ENCODE measurements at regions not wholly inside any gene's neighbourhood (a gene's known extent, or its start where the extent isn't known, plus 50 kb on each side); places are given as distances from the start of the nearest gene placed in this dataset.
A peak's percentile ranks its signal among the peaks of the same experiment; 100 is the strongest.

- no peak for DNase-seq (ENCODE audit: low read depth in 1 of 2, low spot score in 1 of 2)
Observed at GRCh38 chr5:68447136-68447929, 231.8 kb downstream of the PIK3R1 start.

GRCh38 chr5:68449380-68449779 is 233.8 kb downstream of the PIK3R1 start:
- no peak for DNase-seq (ENCODE audit: low read depth in 1 of 2, low spot score in 1 of 2)

- DNase-seq (ENCODE audit: low read depth in 1 of 2, low spot score in 1 of 2), result no peak
Observed at GRCh38 chr5:68450245-68450852, 234.8 kb downstream of the PIK3R1 start.

GRCh38 chr5:68452286-68452685 is 236.7 kb downstream of the PIK3R1 start:
- DNase-seq (ENCODE audit: low read depth in 1 of 2, low spot score in 1 of 2), result no peak

- no peak for DNase-seq (ENCODE audit: low read depth in 1 of 2, low spot score in 1 of 2)
Observed at GRCh38 chr5:68454172-68454571, 238.6 kb downstream of the PIK3R1 start.

GRCh38 chr5:68454766-68455165 is 239.2 kb downstream of the PIK3R1 start:
- no peak for DNase-seq (ENCODE audit: low read depth in 1 of 2, low spot score in 1 of 2)

GRCh38 chr5:68455216-68455615 is 239.7 kb downstream of the PIK3R1 start:
- no peak for DNase-seq (ENCODE audit: low read depth in 1 of 2, low spot score in 1 of 2)

- no peak for DNase-seq (ENCODE audit: low read depth in 1 of 2, low spot score in 1 of 2)
Observed at GRCh38 chr5:68456756-68457217, 241.2 kb downstream of the PIK3R1 start.

GRCh38 chr5:68457285-68457684 is 241.7 kb downstream of the PIK3R1 start:
- no peak for DNase-seq (ENCODE audit: low read depth in 1 of 2, low spot score in 1 of 2)

- no peak for DNase-seq (ENCODE audit: low read depth in 1 of 2, low spot score in 1 of 2)
Observed at GRCh38 chr5:68458416-68459021, 243.0 kb downstream of the PIK3R1 start.

GRCh38 chr5:68459093-68459809 is 243.7 kb downstream of the PIK3R1 start:
- DNase-seq (ENCODE audit: low read depth in 1 of 2, low spot score in 1 of 2), result no peak

GRCh38 chr5:68459810-68460139 is 244.2 kb downstream of the PIK3R1 start:
- DNase-seq (ENCODE audit: low read depth in 1 of 2, low spot score in 1 of 2), result no peak

- peak in 1 of 2 donors; percentile 57 for DNase-seq (ENCODE audit: low read depth in 1 of 2, low spot score in 1 of 2)
Observed at GRCh38 chr5:68460147-68460798, 244.7 kb downstream of the PIK3R1 start.

- DNase-seq (ENCODE audit: low read depth in 1 of 2, low spot score in 1 of 2), result no peak
Observed at GRCh38 chr5:68463606-68464005, 248.1 kb downstream of the PIK3R1 start.

- peak; percentile 17 to 33 for DNase-seq (ENCODE audit: low read depth in 1 of 2, low spot score in 1 of 2)
Observed at GRCh38 chr5:68464424-68464823, 248.9 kb downstream of the PIK3R1 start.

- DNase-seq (ENCODE audit: low read depth in 1 of 2, low spot score in 1 of 2), result no peak
Observed at GRCh38 chr5:68465133-68465532, 249.6 kb downstream of the PIK3R1 start.

- no peak for DNase-seq (ENCODE audit: low read depth in 1 of 2, low spot score in 1 of 2)
Observed at GRCh38 chr5:68465934-68466551, 250.5 kb downstream of the PIK3R1 start.

- no peak for DNase-seq (ENCODE audit: low read depth in 1 of 2, low spot score in 1 of 2)
Observed at GRCh38 chr5:68467208-68467607, 251.7 kb downstream of the PIK3R1 start.

- no peak for DNase-seq (ENCODE audit: low read depth in 1 of 2, low spot score in 1 of 2)
Observed at GRCh38 chr5:68467794-68468193, 252.2 kb downstream of the PIK3R1 start.

- no peak for DNase-seq (ENCODE audit: low read depth in 1 of 2, low spot score in 1 of 2)
Observed at GRCh38 chr5:68468322-68468721, 252.8 kb downstream of the PIK3R1 start.

- DNase-seq (ENCODE audit: low read depth in 1 of 2, low spot score in 1 of 2), result no peak
Observed at GRCh38 chr5:68475476-68475983, 260.0 kb downstream of the PIK3R1 start.
